Prostate gland (tissue), 2 donors: ENCODE measurements at regions not wholly inside any gene's neighbourhood (a gene's known extent, or its start where the extent isn't known, plus 50 kb on each side); places are given as distances from the start of the nearest gene placed in this dataset.

Source experiments
- CTCF ChIP-seq, 4 experiments: fragments of 200-600 bp in 2 of 4; fragments of 450-650 bp in 2 of 4; sonication (generic) in 2 of 4; IDR thresholded peaks; 1 replicate in 3 of 4; 2 replicates in 1 of 4; pipeline ENCODE4 v1.5.1; 2016 to 2019; ENCODE audit warnings: antibody characterized with exemption in 4 of 4, mild to moderate bottlenecking in 2 of 4, moderate library complexity in 2 of 4
- POLR2A ChIP-seq: fragments of 450-650 bp; IDR thresholded peaks from one replicate; pipeline ENCODE4 v1.6.1; 2016; ENCODE audit warnings: antibody characterized with exemption, mild to moderate bottlenecking

GRCh38 chr2:8118940-8119781, 562.7 kb upstream of the ID2 start:
- no peak for TF ChIP-seq CTCF (IDR thresholded peaks at IDR 0.05)
- TF ChIP-seq POLR2A: no peak
